ENCODE measurements at regions not wholly inside any gene's neighbourhood (a gene's known extent, or its start where the extent isn't known, plus 50 kb on each side); places are given as distances from the start of the nearest gene placed in this dataset.

- Histone ChIP-seq H3K4me3 (ENCODE audit: control extremely low read depth in 1 of 5, extremely low read depth in 1 of 5, insufficient read depth in 1 of 5, low read depth in 2 of 5, low read length in 4 of 5) (no peak overlapping the region), H3K27me3 (replicated peaks in 1 of 4; ENCODE audit: control extremely low read depth in 1 of 4, control insufficient read depth in 3 of 4, insufficient read depth in 4 of 4, low read length in 3 of 4) (peaks cover 0 to 11% (median 4%) of the 10 kb centered on the region in 4 experiments), H3K9ac (ENCODE audit: low read length) (no peak overlapping the region), H3K79me2 (ENCODE audit: control insufficient read depth, insufficient read depth, low read length) (no peaks in the 10 kb centered on the region), H2AFZ (ENCODE audit: insufficient read depth, low read depth, low read length, poor library complexity, severe bottlenecking) (no peak overlapping the region), H3K27ac (ENCODE audit: low read length in 2 of 2) (no peak overlapping the region), H3K4me1 (ENCODE audit: control insufficient read depth in 2 of 2, insufficient read depth in 2 of 2, low read length in 2 of 2) (no peaks in the 10 kb centered on the region), H4K20me1 (ENCODE audit: control insufficient read depth, insufficient read depth, low read length, poor library complexity, severe bottlenecking) (no peaks in the 10 kb centered on the region), H3K36me3 (replicated peaks in 1 of 2; ENCODE audit: control extremely low read depth in 1 of 2, control insufficient read depth in 1 of 2, extremely low read depth in 1 of 2, insufficient read depth in 2 of 2, low read length in 1 of 2) (no peaks in the 10 kb centered on the region), H3K9me3 (ENCODE audit: control extremely low read depth in 1 of 3, control insufficient read depth in 2 of 3, insufficient read depth in 1 of 3, low read length in 2 of 3) (no peaks in the 10 kb centered on the region), H3K4me2 (replicated peaks; ENCODE audit: low read depth, low read length, poor library complexity, severe bottlenecking) (no peak overlapping the region)
- no peak for TF ChIP-seq EZH2 (IDR thresholded peaks at IDR 0.05; ENCODE audit: borderline replicate concordance, insufficient read depth, low read depth, low read length, poor library complexity, severe bottlenecking)
- no peak for TF ChIP-seq CTCF (IDR thresholded peaks at IDR 0.05)
- DNase-seq, result no peak
- ATAC-seq (ENCODE audit: low read depth), result no peak
- peaks cover 34% of the 10 kb centered on the region for H3K27me3 Mint-ChIP-seq
- no peak overlapping the region for H3K4me3 Mint-ChIP-seq
- ChIA-PET CTCF (no interaction called here), POLR2A (no interaction called here)
- no peaks in the 10 kb centered on the region for H3K4me1 Mint-ChIP-seq
- intact Hi-C loops (cut with micrococcal nuclease), result no loop called here
- no peak overlapping the region for H3K27ac Mint-ChIP-seq
- WGBS (ENCODE audit: insufficient coverage), result 95% methylated on average over 3 of the region's 3 CpGs
- H3K9me3 Mint-ChIP-seq (ENCODE audit: insufficient read depth), result no peaks in the 10 kb centered on the region
Observed at GRCh38 chr10:111158595-111158994, 81.8 kb downstream of the ADRA2A start.

GRCh38 chr10:111161109-111161874 lies 84.5 kb downstream of the ADRA2A start:
- Mint-ChIP-seq H3K27me3 (peaks cover 38% of the 10 kb centered on the region), H3K9me3 (ENCODE audit: insufficient read depth) (no peaks in the 10 kb centered on the region), H3K4me1 (no peaks in the 10 kb centered on the region), H3K27ac (no peak overlapping the region), H3K4me3 (no peak overlapping the region)
- DNase-seq (no peak), ATAC-seq (ENCODE audit: low read depth) (no peak)
- WGBS (ENCODE audit: insufficient coverage), result 86% methylated on average over 3 of the region's 7 CpGs
- H3K79me2 ChIP-seq (ENCODE audit: control insufficient read depth, insufficient read depth, low read length), result no peaks in the 10 kb centered on the region
- H3K27me3 ChIP-seq (replicated peaks in 1 of 4; ENCODE audit: control extremely low read depth in 1 of 4, control insufficient read depth in 3 of 4, insufficient read depth in 4 of 4, low read length in 3 of 4), result peaks cover 0 to 9% (median 3%) of the 10 kb centered on the region in 4 experiments
- no peaks in the 10 kb centered on the region for H3K36me3 ChIP-seq (replicated peaks in 1 of 2; ENCODE audit: control extremely low read depth in 1 of 2, control insufficient read depth in 1 of 2, extremely low read depth in 1 of 2, insufficient read depth in 2 of 2, low read length in 1 of 2)
- H3K4me1 ChIP-seq (ENCODE audit: control insufficient read depth in 2 of 2, insufficient read depth in 2 of 2, low read length in 2 of 2), result no peaks in the 10 kb centered on the region
- TF ChIP-seq CTCF (IDR thresholded peaks at IDR 0.05) (no peak), EZH2 (IDR thresholded peaks at IDR 0.05; ENCODE audit: borderline replicate concordance, insufficient read depth, low read depth, low read length, poor library complexity, severe bottlenecking) (no peak)
- H3K27ac ChIP-seq (ENCODE audit: low read length in 2 of 2), result no peak overlapping the region
- H3K9ac ChIP-seq (ENCODE audit: low read length), result no peak overlapping the region
- no peak overlapping the region for H3K4me2 ChIP-seq (replicated peaks; ENCODE audit: low read depth, low read length, poor library complexity, severe bottlenecking)
- no peak overlapping the region for H2AFZ ChIP-seq (ENCODE audit: insufficient read depth, low read depth, low read length, poor library complexity, severe bottlenecking)
- ChIA-PET POLR2A (no interaction called here), CTCF (no interaction called here)
- H4K20me1 ChIP-seq (ENCODE audit: control insufficient read depth, insufficient read depth, low read length, poor library complexity, severe bottlenecking), result no peaks in the 10 kb centered on the region
- peaks cover 0 to 1% (median 0%) of the 10 kb centered on the region in 3 donors for H3K9me3 ChIP-seq (ENCODE audit: control extremely low read depth in 1 of 3, control insufficient read depth in 2 of 3, insufficient read depth in 1 of 3, low read length in 2 of 3)
- no peak overlapping the region for H3K4me3 ChIP-seq (ENCODE audit: control extremely low read depth in 1 of 5, extremely low read depth in 1 of 5, insufficient read depth in 1 of 5, low read depth in 2 of 5, low read length in 4 of 5)
- intact Hi-C loops (cut with micrococcal nuclease), result no loop called here
